GM12878 (cell line): ENCODE measurements at regions not wholly inside any gene's neighbourhood (a gene's known extent, or its start where the extent isn't known, plus 50 kb on each side); places are given as distances from the start of the nearest gene placed in this dataset.

ENCODE experiments used
- BACH1 ChIP-seq: fragments of 450-650 bp; IDR thresholded peaks from 2 replicates; pipeline ENCODE4 v1.6.1; 2017; ENCODE audit warnings: mild to moderate bottlenecking, borderline replicate concordance
- BCL11A ChIP-seq: IDR thresholded peaks from 2 replicates; pipeline ENCODE4 v1.6.1; 2011; ENCODE audit warnings: low read depth, low read length
- BRCA1 ChIP-seq: IDR thresholded peaks from 2 replicates; pipeline ENCODE4 v1.6.1; 2011; ENCODE audit warnings: low read depth, low read length, improper control_type of control experiment
- CBX5 ChIP-seq: sonication (generic); IDR thresholded peaks from 2 replicates; pipeline ENCODE4 v1.6.1; 2016; ENCODE audit warnings: low read depth, moderate library complexity, mild to moderate bottlenecking, inconsistent platforms
- CHD2 ChIP-seq: IDR thresholded peaks from 2 replicates; pipeline ENCODE4 v1.6.1; 2011; ENCODE audit warnings: low read depth, low read length, improper control_type of control experiment, borderline replicate concordance
- CREB1 ChIP-seq: IDR thresholded peaks from 2 replicates; pipeline ENCODE4 v1.6.1; 2012; ENCODE audit warnings: low read depth, mild to moderate bottlenecking, inconsistent platforms
- E4F1 ChIP-seq: fragments of 450-650 bp; IDR thresholded peaks from 2 replicates; pipeline ENCODE4 v1.6.1; 2018; ENCODE audit warnings: borderline replicate concordance, mild to moderate bottlenecking; ENCODE audit not compliant: partially characterized antibody
- EED ChIP-seq: sonication (generic); IDR thresholded peaks from 2 replicates; pipeline ENCODE4 v1.6.1; 2016; ENCODE audit warnings: antibody characterized with exemption, low read depth
- GABPA ChIP-seq: IDR thresholded peaks from 2 replicates; pipeline ENCODE4 v1.6.1; 2014; ENCODE audit warnings: antibody characterized with exemption, low read depth, mild to moderate bottlenecking, inconsistent platforms
- GATAD2B ChIP-seq: fragments of 450-650 bp; conservative IDR thresholded peaks from 2 replicates; pipeline ENCODE4 v1.6.1; 2017; ENCODE audit warnings: low read depth, mild to moderate bottlenecking, moderate library complexity
- HDAC2 ChIP-seq: fragments of 200-600 bp; sonication (generic); IDR thresholded peaks from 2 replicates; pipeline ENCODE4 v1.6.1; 2017
- HSF1 ChIP-seq: fragments of 150-350 bp; IDR thresholded peaks from 2 replicates; pipeline ENCODE4 v1.6.1; 2014; ENCODE audit warnings: mild to moderate bottlenecking, low read depth, low read length
- IKZF1 ChIP-seq: fragments of 450-650 bp; conservative IDR thresholded peaks from 2 replicates; pipeline ENCODE4 v1.6.1; 2017; ENCODE audit warnings: antibody characterized with exemption, mild to moderate bottlenecking
- KDM1A ChIP-seq: fragments of 200-600 bp; sonication (generic); IDR thresholded peaks from 2 replicates; pipeline ENCODE4 v1.6.1; 2016; ENCODE audit warnings: borderline replicate concordance
- MTA2 ChIP-seq: fragments of 450-650 bp; IDR thresholded peaks from 2 replicates; pipeline ENCODE4 v1.6.1; 2016; ENCODE audit warnings: low read depth, mild to moderate bottlenecking, moderate library complexity
- NBN ChIP-seq: fragments of 450-650 bp; IDR thresholded peaks from 2 replicates; pipeline ENCODE4 v1.6.1; 2016
- NFIC ChIP-seq: IDR thresholded peaks from 2 replicates; pipeline ENCODE4 v1.6.1; 2012; ENCODE audit warnings: low read depth, mild to moderate bottlenecking, inconsistent platforms, low read length, moderate library complexity
- NFYB ChIP-seq: IDR thresholded peaks from 2 replicates; pipeline ENCODE4 v1.6.1; 2011; ENCODE audit warnings: low read depth, mild to moderate bottlenecking, low read length, improper control_type of control experiment, moderate library complexity; ENCODE audit not compliant: insufficient read depth
- NR2C1 ChIP-seq: fragments of 450-650 bp; IDR thresholded peaks from 2 replicates; pipeline ENCODE4 v1.6.1; 2017; ENCODE audit warnings: antibody characterized with exemption, mild to moderate bottlenecking, moderate library complexity
- PAX5 ChIP-seq: IDR thresholded peaks from 2 replicates; pipeline ENCODE4 v1.6.1; 2011; ENCODE audit warnings: low read depth, low read length, borderline replicate concordance
- POLR2AphosphoS2 ChIP-seq: IDR thresholded peaks from 2 replicates; pipeline ENCODE4 v1.6.1; 2011; ENCODE audit warnings: low read depth, mild to moderate bottlenecking, low read length, improper control_type of control experiment, moderate library complexity
- POU2F2 ChIP-seq: IDR thresholded peaks from 3 replicates; pipeline ENCODE4 v1.6.1; 2011; ENCODE audit warnings: low read depth, mild to moderate bottlenecking, low read length, borderline replicate concordance
- RAD51 ChIP-seq: fragments of 450-650 bp; IDR thresholded peaks from 2 replicates; pipeline ENCODE4 v1.6.1; 2016; ENCODE audit warnings: moderate library complexity, mild to moderate bottlenecking, inconsistent platforms
- SKIL ChIP-seq: fragments of 450-650 bp; IDR thresholded peaks from 2 replicates; pipeline ENCODE4 v1.6.1; 2017; ENCODE audit warnings: mild to moderate bottlenecking, low read depth, inconsistent platforms; ENCODE audit not compliant: poor library complexity, severe bottlenecking
- SMARCA5 ChIP-seq: fragments of 450-650 bp; IDR thresholded peaks from 2 replicates; pipeline ENCODE4 v1.6.1; 2017; ENCODE audit warnings: mild to moderate bottlenecking
- SPI1 ChIP-seq: IDR thresholded peaks from 2 replicates; pipeline ENCODE4 v1.6.1; 2011; ENCODE audit warnings: low read depth, mild to moderate bottlenecking, low read length, moderate library complexity, borderline replicate concordance; ENCODE audit not compliant: insufficient read depth
- STAT1 ChIP-seq: fragments of 450-650 bp; conservative IDR thresholded peaks from 2 replicates; pipeline ENCODE4 v1.6.1; 2014; ENCODE audit warnings: antibody characterized with exemption, mild to moderate bottlenecking
- TARDBP ChIP-seq: IDR thresholded peaks from 2 replicates; pipeline ENCODE4 v1.6.1; 2016; ENCODE audit warnings: borderline replicate concordance
- TCF7 ChIP-seq: IDR thresholded peaks from 2 replicates; pipeline ENCODE4 v1.6.1; 2014; ENCODE audit warnings: antibody characterized with exemption, borderline replicate concordance
- ZBED1 ChIP-seq: IDR thresholded peaks from 2 replicates; pipeline ENCODE4 v1.6.1; 2016; ENCODE audit warnings: borderline replicate concordance

GRCh38 chr14:61889914-61890351 is 127.7 kb downstream of the SNAPC1 start (continued):
- TF ChIP-seq HSF1 (peak; percentile 63; the same call in 1 of the 2 replicates), IKZF1 (peak; percentile 68), SPI1 (peak; percentile 47; the same call in 1 of the 2 replicates), CBX5 (no peak), GATAD2B (peak; percentile 51; the same call in 1 of the 2 replicates), ZBED1 (no peak), POU2F2 (peak; percentile 38; the same call in 1 of the 3 replicates), PAX5 (peak; percentile 50; the same call in 1 of the 2 replicates), SMARCA5 (no peak), NFIC (no peak), BCL11A (peak; percentile 5; the same call in 1 of the 2 replicates), BRCA1 (no peak), TCF7 (no peak), RAD51 (no peak), NFYB (0 out of 2 replicates have a peak, but pooled peaks have one; percentile 45), CREB1 (no peak), HDAC2 (no peak), E4F1 (no peak), MTA2 (peak; percentile 43), POLR2AphosphoS2 (no peak), NR2C1 (no peak), EED (peak; percentile 64), STAT1 (no peak), TARDBP (no peak), GABPA (no peak), NBN (no peak; the same call in none of the 2 replicates), KDM1A (no peak), BACH1 (no peak), CHD2 (no peak), SKIL (no peak)
